SU-DHL-6 (cell line): ENCODE measurements at regions not wholly inside any gene's neighbourhood (a gene's known extent, or its start where the extent isn't known, plus 50 kb on each side); places are given as distances from the start of the nearest gene placed in this dataset.

Experiments
- H2AFZ ChIP-seq: fragments of 200-600 bp; sonication (generic); 2 replicates; pipeline ENCODE4 v1.6.1; 2014; ENCODE audit warnings: low read depth, mild to moderate bottlenecking, moderate library complexity, mixed read lengths, antibody characterized with exemption, low read length; ENCODE audit not compliant: severe bottlenecking
- H3F3A ChIP-seq: fragments of 200-600 bp; shearing (Covaris generic); 2 replicates; pipeline ENCODE4 v1.6.0; 2016; ENCODE audit warnings: antibody characterized with exemption, mild to moderate bottlenecking; ENCODE audit not compliant: insufficient read depth
- H3K27ac ChIP-seq: fragments of 200-600 bp; sonication (generic); 2 replicates; pipeline ENCODE4 v1.5.1; 2016; ENCODE audit warnings: low read depth, mild to moderate bottlenecking, low read length, moderate library complexity, mixed read lengths
- H3K27me3 ChIP-seq: fragments of 200-600 bp; sonication (generic), shearing (Covaris generic); 2 replicates; pipeline ENCODE4 v1.6.0; 2014; ENCODE audit warnings: mild to moderate bottlenecking, low read length
- H3K36me3 ChIP-seq: fragments of 200-600 bp; sonication (generic); 2 replicates; pipeline ENCODE4 v1.6.1; 2014; ENCODE audit warnings: mild to moderate bottlenecking, low read length, mixed read lengths
- H3K4me2 ChIP-seq: fragments of 300-600, 200-600 bp; shearing (Covaris generic), sonication (generic); 2 replicates; pipeline ENCODE4 v1.6.0; 2014; ENCODE audit warnings: low read length, low read depth, mild to moderate bottlenecking; ENCODE audit not compliant: poor library complexity, severe bottlenecking
- H3K4me3 ChIP-seq: fragments of 200-600 bp; sonication (generic); 2 replicates; pipeline ENCODE4 v1.5.1; 2014; ENCODE audit warnings: antibody characterized with exemption, low read length, mild to moderate bottlenecking, mixed read lengths; ENCODE audit not compliant: insufficient read depth, poor library complexity, severe bottlenecking
- H3K79me2 ChIP-seq: fragments of 200-600 bp; sonication (generic); 2 replicates; pipeline ENCODE4 v1.6.1; 2014; ENCODE audit warnings: mild to moderate bottlenecking, low read length, moderate library complexity; ENCODE audit not compliant: insufficient read depth
- H3K9ac ChIP-seq: fragments of 200-600 bp; sonication (generic); 2 replicates; pipeline ENCODE4 v1.7.0; 2014; ENCODE audit warnings: mild to moderate bottlenecking, low read length
- H3K9me2 ChIP-seq: fragments of 200-600 bp; sonication (generic); replicated peaks from 2 replicates; pipeline ENCODE4 v1.6.1; 2014; ENCODE audit warnings: low read length; ENCODE audit not compliant: insufficient read depth
- H3K9me3 ChIP-seq: fragments of 200-600 bp; sonication (generic); 2 replicates; pipeline ENCODE4 v1.6.1; 2014; ENCODE audit warnings: low read length, mixed read lengths; ENCODE audit not compliant: insufficient read depth
- H4K20me1 ChIP-seq: fragments of 200-600 bp; sonication (generic); 2 replicates; pipeline ENCODE4 v1.6.1; 2014; ENCODE audit warnings: low read depth, mild to moderate bottlenecking, antibody characterized with exemption, low read length, moderate library complexity, mixed read lengths
- CTCF ChIP-seq: fragments of 200-600 bp; sonication (generic); IDR thresholded peaks from one replicate; pipeline ENCODE4 v1.5.1; 2017; ENCODE audit warnings: antibody characterized with exemption, mild to moderate bottlenecking, low read length, moderate library complexity; ENCODE audit not compliant: insufficient read depth, poor library complexity, severe bottlenecking
- EZH2phosphoT487 ChIP-seq: fragments of 200-600 bp; sonication (generic), shearing (Covaris generic); conservative IDR thresholded peaks from 2 replicates; pipeline ENCODE4 v1.6.1; 2018; ENCODE audit warnings: mild to moderate bottlenecking, antibody characterized with exemption, low read length, moderate library complexity, mixed read lengths

GRCh38 chr12:88662961-88663360 is 82.7 kb upstream of the KITLG start:
- H3K4me3 ChIP-seq: no peak overlapping the region
- H2AFZ ChIP-seq: no peak overlapping the region
- no peaks in the 10 kb centered on the region for H4K20me1 ChIP-seq
- TF ChIP-seq EZH2phosphoT487 (no peak), CTCF (no peak)
- H3K27ac ChIP-seq: no peak overlapping the region
- no peak overlapping the region for H3K9ac ChIP-seq
- H3K27me3 ChIP-seq: no peaks in the 10 kb centered on the region
- H3K36me3 ChIP-seq: no peaks in the 10 kb centered on the region
- H3K79me2 ChIP-seq: no peaks in the 10 kb centered on the region
- H3F3A ChIP-seq: no peaks in the 10 kb centered on the region
- H3K9me3 ChIP-seq: no peaks in the 10 kb centered on the region
- no peak overlapping the region for H3K4me2 ChIP-seq
- no peaks in the 10 kb centered on the region; the same call in 1 of the 2 replicates for H3K9me2 ChIP-seq

- H3K36me3 ChIP-seq: no peaks in the 10 kb centered on the region
- H4K20me1 ChIP-seq: no peaks in the 10 kb centered on the region
- H3K9me3 ChIP-seq: no peaks in the 10 kb centered on the region
- H2AFZ ChIP-seq: no peak overlapping the region
- H3K9me2 ChIP-seq: no peaks in the 10 kb centered on the region; the same call in 1 of the 2 replicates
- no peaks in the 10 kb centered on the region for H3K79me2 ChIP-seq
- H3K4me3 ChIP-seq: no peak overlapping the region
- TF ChIP-seq CTCF (no peak), EZH2phosphoT487 (no peak)
- no peak overlapping the region for H3K4me2 ChIP-seq
- no peaks in the 10 kb centered on the region for H3K27me3 ChIP-seq
- no peak overlapping the region for H3K9ac ChIP-seq
- no peak overlapping the region for H3K27ac ChIP-seq
- no peaks in the 10 kb centered on the region for H3F3A ChIP-seq
These were observed 81.8 kb upstream of the KITLG start for GRCh38 chr12:88662093-88662492.

DNA sequence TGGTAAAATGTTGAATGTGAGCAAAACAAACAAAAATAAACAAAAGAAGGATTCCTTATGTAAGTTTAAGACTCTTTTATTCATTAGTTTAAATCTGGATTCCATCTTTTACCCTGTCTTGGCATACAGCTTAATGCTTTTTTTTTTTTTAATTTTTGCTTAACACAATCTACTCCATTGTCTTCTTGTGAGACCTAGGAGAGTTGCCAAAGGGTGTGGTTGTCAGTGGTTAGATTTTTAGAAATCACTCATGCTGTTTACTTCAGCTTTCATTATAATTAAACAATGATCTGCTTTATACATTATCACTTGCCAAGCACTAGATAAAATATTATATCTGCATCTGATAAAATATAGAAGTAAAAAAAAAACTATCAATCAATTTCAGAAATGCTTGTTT is 77.7 kb upstream of the KITLG start:
- Histone ChIP-seq H3K9me2 (no peaks in the 10 kb centered on the region), H3K9ac (no peak overlapping the region), H3K4me3 (no peak overlapping the region), H3K79me2 (no peaks in the 10 kb centered on the region), H3K27me3 (no peaks in the 10 kb centered on the region), H3K27ac (no peak overlapping the region), H3K4me2 (no peak overlapping the region), H3K9me3 (no peaks in the 10 kb centered on the region), H2AFZ (no peak overlapping the region), H3F3A (no peaks in the 10 kb centered on the region), H3K36me3 (no peaks in the 10 kb centered on the region), H4K20me1 (no peaks in the 10 kb centered on the region)
- TF ChIP-seq CTCF: no peak
- TF ChIP-seq EZH2phosphoT487: no peak
